Mucosa of gallbladder (tissue), 1 donor: ENCODE measurements at regions not wholly inside any gene's neighbourhood (a gene's known extent, or its start where the extent isn't known, plus 50 kb on each side); places are given as distances from the start of the nearest gene placed in this dataset.

Source experiments
- DNase-seq: peaks from one replicate; pipeline ENCODE4 v3.0.0-alpha.2; 2020; ENCODE audit warnings: low spot score
- donor health status: DM: no; HTN: no; CAD: no.

DNA sequence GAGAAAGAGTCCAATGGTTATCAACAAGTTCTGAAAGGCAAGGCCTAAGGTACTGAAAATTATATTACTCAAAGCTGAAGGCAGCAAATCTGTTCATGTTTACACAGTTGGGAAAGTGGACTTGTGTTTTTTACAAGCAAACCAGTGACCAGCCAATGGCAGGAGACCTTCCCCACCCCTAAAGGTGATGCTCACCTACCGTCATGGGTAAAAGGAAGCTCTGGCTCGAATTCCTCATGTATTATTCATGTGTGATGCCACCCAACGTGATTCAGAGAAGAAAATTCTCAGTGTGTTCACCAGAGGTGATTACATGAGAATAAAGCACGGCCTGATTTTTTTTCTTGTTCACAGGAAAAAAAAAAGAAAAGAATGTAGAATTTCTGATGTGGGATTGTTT, 1161.2 kb upstream of the SEL1L start:
- no peak for DNase-seq

DNA sequence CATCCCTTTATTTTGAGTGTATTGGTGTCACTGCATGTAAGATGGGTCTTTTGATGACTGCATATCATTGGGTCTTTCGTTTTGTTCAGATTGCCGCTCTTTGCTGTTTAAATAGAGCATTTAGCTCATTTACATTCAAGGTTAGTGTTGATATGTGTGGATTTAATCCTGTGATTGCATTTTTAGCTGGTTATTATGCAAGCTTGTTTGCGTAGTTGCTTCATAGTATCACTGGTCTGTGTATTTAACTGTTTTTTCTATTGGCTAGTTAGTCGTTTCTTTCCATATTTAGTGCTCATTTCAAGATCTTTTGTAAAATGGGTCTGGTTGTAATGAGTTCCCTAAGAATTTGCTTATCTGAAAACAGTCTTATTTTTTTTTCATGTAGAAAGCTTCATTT, 1170.6 kb upstream of the SEL1L start:
- no peak for DNase-seq

GRCh38 chr14:82710267-82710841, 1176.7 kb upstream of the SEL1L start:
- DNase-seq: peak; percentile 38

GRCh38 chr14:82719617-82720016, 1186.0 kb upstream of the SEL1L start:
- DNase-seq: no peak

GRCh38 chr14:82720431-82720830, 1186.8 kb upstream of the SEL1L start:
- DNase-seq: no peak

- DNase-seq: no peak
Measured at GRCh38 chr14:82720946-82721345, 1187.3 kb upstream of the SEL1L start.

- DNase-seq: no peak
Measured at GRCh38 chr14:82724316-82724715, 1190.7 kb upstream of the SEL1L start.

- DNase-seq: no peak
Measured at GRCh38 chr14:82725213-82725612, 1191.6 kb upstream of the SEL1L start.

- DNase-seq: no peak
Measured at GRCh38 chr14:82731526-82731925, 1197.9 kb upstream of the SEL1L start.

GRCh38 chr14:82740547-82740946, 1206.9 kb upstream of the SEL1L start:
- no peak for DNase-seq

DNA sequence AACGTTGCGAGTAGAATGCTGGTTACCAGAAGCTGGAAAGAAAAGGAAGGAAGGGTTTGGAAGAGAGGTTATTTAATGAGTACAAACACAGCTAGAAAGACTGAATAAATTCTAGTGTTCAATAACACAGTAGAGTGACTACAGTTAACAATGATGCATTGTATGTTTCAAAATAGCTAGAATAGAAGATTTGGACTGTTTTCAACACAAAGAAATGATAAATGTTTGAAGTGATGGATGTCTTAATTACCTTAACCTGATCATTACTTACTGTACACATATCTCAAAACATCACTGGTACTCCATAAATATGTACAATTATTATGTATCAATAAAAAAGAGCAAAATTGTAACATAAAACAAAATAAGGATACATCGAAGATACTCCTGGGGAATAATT, 1221.8 kb upstream of the SEL1L start:
- DNase-seq: no peak

DNA sequence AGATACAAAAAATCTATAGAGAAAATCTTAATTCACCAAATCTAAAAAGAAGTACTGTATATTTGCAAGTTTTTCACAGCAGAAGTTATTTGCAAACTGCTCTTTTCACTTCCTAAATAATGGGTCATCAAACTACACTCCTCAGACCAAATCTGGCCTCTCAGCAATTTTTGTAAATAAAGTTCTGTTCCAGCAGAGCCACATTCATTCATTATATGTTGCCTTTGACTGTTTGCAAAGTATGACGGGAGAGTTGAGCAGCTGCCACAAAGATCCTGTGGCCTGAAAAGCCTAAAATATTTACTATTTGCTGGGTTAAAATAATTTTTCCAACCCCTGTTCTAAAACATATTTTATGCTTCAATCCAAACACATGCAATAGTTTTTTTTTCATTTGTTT, 1222.3 kb upstream of the SEL1L start:
- no peak for DNase-seq

GRCh38 chr14:82757776-82758175, 1224.1 kb upstream of the SEL1L start:
- no peak for DNase-seq

DNA sequence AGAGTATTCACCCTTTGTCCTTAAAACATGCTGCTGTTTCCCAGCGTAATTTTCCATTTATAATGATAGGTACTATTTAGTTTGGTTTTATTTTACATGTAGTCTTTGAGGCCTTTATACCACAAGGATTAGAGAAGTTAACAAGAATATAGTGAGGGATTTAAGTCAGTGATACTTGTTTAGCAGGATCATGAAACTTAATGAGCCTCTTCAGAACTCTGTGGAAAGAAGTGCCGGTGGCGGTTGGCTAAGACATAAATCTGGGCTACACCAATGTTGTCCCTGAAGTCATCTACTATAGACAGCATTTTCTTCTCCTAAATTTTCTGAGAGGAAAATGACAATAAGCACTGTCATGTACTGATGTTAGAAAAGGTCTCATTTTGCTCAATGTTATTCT, 1226.0 kb upstream of the SEL1L start:
- DNase-seq: no peak

- no peak for DNase-seq
Measured at GRCh38 chr14:82766123-82766522, 1232.5 kb upstream of the SEL1L start.

GRCh38 chr14:82766996-82767395, 1233.3 kb upstream of the SEL1L start:
- no peak for DNase-seq

DNA sequence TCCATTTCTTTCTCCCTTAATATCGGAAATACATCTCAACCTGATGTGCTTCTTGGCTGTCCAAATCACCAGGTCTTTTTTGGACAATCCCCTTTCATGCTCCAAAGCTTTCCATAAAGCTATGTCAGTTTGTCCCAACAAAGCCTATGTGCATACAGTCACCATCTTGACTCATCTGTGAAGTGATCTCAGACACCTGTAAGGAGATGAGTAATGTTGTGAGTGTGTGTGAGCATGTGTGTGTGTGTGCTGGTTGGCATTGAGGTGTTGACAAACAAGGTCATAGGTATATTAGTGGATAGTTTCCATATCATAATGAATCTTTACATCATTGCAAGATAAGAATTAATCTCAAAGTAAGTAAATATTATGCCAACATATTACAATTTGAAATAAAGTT, 1243.3 kb upstream of the SEL1L start:
- DNase-seq: no peak

DNA sequence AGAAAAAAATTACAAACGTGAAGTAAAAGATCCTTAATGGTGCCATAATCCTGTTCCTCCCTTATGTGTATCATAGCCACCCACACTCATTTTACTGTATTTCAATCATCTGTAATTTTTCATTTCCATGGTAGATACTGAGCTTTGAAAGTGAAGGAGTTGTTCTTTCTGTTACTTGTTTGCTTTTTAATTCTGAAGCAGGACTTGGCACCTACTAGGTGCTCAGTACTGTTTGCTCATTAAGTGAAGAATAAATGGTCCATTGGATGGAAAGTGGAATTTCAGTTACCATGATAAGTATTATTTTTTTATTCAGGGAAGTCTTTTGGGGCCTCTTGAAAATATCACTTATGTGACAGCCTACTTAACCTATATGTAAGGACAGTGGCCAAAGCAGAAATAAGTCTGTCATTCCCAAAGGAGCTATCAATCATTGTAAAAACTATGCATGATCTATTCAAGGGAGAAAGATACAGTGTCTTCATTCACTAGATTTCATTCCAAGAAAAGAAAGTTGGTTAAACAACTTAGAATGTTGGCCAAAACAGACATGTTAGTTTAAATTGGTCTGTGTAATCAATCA, 1244.4 kb upstream of the SEL1L start:
- DNase-seq: no peak

DNA sequence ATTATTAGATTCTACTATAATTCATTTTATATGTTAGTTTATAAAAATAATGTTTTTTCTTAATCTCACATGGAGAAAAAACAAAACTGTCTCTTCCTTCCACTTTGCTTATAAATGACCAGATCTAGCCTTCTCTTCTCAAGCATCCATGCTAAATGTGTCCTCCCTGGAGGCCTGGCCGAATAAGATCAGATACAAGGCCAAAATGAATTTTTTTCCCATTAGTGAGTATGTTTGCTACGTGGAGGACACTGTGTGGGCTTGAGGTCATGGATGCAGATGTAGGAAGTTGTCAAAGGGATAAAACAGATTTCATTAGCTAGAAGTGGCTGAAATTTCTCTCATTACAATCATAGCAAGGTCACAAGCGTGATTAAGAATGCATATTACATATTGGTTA, 1244.9 kb upstream of the SEL1L start:
- no peak for DNase-seq

DNA sequence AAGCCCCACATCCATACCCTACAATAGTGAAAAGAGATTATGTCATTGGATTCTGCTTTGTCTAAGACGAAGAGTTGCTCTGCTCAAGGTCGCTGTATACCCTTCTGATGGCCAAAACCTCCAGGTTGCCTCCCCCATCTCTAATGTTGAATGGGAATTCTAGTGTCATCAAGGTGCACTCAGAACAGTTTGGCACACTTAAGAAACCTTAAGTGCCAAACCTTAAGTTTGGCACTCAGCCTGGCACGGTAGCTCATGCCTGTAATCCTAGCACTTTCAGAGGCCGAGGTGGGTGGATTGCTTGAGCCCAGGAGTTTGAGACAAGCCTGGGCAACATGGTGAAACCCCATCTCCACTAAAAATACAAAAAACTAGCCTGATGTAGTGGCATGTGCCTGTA, 1245.6 kb upstream of the SEL1L start:
- no peak for DNase-seq

DNA sequence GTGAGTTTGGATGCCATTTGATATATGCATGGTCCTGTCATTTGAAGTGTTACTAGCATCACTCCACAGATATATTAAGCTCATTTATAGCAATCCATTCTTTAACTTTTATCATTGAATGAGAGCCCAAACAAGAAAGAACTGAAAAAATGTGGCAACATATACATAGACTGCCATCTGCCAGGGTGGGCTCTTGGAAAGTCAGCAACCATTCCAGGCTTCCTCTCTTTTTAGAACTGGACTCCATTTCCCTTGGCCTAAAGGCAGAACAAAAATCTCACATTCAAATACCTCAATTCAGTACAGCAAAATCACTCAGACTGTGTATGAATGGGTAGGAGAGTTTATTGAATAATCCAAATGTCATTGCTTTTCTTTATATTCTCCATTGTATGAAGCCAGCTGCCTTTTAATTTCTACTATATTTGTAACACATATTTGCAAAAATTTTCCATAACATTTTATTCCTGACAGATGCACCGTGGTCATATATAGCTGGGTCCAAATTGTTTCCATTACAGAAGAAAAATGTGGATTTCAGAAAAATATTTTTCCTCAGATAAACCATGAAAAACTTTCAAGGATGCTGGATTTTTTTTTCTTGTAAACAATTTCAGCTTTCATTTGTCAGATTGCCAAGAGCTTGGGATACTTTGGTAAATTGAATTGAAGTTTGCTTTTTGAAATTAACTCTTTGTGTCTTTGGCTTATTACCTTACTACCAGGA, 1252.3 kb upstream of the SEL1L start:
- no peak for DNase-seq

GRCh38 chr14:82786483-82786880, 1252.8 kb upstream of the SEL1L start:
- no peak for DNase-seq

DNA sequence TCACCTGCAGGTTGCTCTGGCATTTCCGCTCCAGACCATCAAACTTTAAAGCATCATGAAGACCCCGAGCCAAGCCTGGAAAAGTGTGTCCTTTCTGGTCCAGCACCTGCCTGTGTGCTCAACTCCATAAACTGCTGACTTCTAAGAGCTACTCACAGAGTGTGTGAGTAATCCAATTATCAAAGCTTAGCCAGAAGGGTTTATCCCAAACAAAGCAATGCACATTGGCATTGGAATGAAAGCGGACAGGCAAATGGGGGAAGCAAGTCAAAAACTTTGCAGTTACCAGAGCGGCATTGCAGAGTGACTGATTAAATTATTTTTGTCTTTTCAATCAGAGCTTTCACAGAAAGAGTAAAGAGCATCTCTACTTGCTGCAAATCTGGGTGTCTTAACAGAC, 1262.4 kb upstream of the SEL1L start:
- DNase-seq: no peak

DNA sequence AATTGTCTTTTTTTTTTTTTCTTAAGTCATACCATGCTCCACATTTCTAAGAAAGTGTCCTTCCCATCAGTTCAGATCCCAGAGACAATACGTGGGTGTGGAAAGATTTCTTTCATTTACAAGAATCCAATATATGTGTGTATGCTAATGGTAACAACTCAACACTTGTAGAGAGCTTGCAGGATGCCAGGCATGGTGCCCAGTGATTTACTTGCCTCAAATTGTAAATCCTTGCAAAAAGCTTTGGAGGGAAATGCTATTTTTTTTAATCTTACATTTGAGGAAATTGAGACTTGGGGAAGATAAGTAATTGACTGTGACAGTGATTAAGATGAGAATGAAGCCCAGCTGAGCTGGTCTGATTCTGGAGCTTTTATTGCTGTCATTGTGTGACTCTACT, 1264.6 kb upstream of the SEL1L start:
- no peak for DNase-seq
